KMS-11 (cell line): ENCODE measurements at regions not wholly inside any gene's neighbourhood (a gene's known extent, or its start where the extent isn't known, plus 50 kb on each side); places are given as distances from the start of the nearest gene placed in this dataset.

Experiments
- H2AFZ ChIP-seq: fragments of 200-600 bp; sonication (generic); 2 replicates; pipeline ENCODE4 v1.6.1; 2016; ENCODE audit warnings: antibody characterized with exemption, mixed run types, low read depth
- H3K27ac ChIP-seq: fragments of 200-600 bp; sonication (generic); 2 replicates; pipeline ENCODE4 v1.6.1; 2016; ENCODE audit warnings: mild to moderate bottlenecking, mixed run types
- H3K27me3 ChIP-seq: fragments of 200-600 bp; sonication (generic); 2 replicates; pipeline ENCODE4 v1.6.1; 2017; ENCODE audit warnings: mild to moderate bottlenecking, low read depth, mixed run types, moderate library complexity; ENCODE audit not compliant: insufficient read depth
- H3K36me3 ChIP-seq: fragments of 200-600 bp; sonication (generic); 2 replicates; pipeline ENCODE4 v1.6.1; 2017; ENCODE audit warnings: mild to moderate bottlenecking, mixed run types; ENCODE audit not compliant: insufficient read depth
- H3K4me1 ChIP-seq: fragments of 200-600 bp; sonication (generic); 2 replicates; pipeline ENCODE4 v1.6.1; 2016; ENCODE audit warnings: mild to moderate bottlenecking, low read depth, mixed run types; ENCODE audit not compliant: poor library complexity, severe bottlenecking
- H3K4me2 ChIP-seq: fragments of 200-600 bp; sonication (generic); 2 replicates; pipeline ENCODE4 v1.7.0; 2016; ENCODE audit warnings: mild to moderate bottlenecking, mixed run types
- H3K4me3 ChIP-seq: fragments of 200-600 bp; sonication (generic); IDR thresholded peaks from 2 replicates; pipeline ENCODE4 v1.6.1; 2017; ENCODE audit warnings: low read depth, low read length, mixed read lengths; ENCODE audit not compliant: insufficient read depth
- H3K79me2 ChIP-seq: fragments of 200-600 bp; sonication (generic); 2 replicates; pipeline ENCODE4 v1.6.1; 2016; ENCODE audit warnings: low read depth, mixed run types; ENCODE audit not compliant: insufficient read depth
- H3K9ac ChIP-seq: fragments of 200-600 bp; sonication (generic); 2 replicates; pipeline ENCODE4 v1.6.1; 2016; ENCODE audit warnings: mild to moderate bottlenecking, mixed run types
- H4K20me1 ChIP-seq: fragments of 200-600 bp; sonication (generic); 2 replicates; pipeline ENCODE4 v1.6.1; 2016; ENCODE audit warnings: mild to moderate bottlenecking, mixed run types; ENCODE audit not compliant: insufficient read depth
- TF ChIP-seq, protein P1 (sequence below): fragments of 200-600 bp; sonication (generic); conservative IDR thresholded peaks from 2 replicates; pipeline ENCODE4 v1.6.1; 2017; ENCODE audit warnings: low read depth, mild to moderate bottlenecking, antibody characterized with exemption, low read length, moderate library complexity, mixed read lengths

DNA sequence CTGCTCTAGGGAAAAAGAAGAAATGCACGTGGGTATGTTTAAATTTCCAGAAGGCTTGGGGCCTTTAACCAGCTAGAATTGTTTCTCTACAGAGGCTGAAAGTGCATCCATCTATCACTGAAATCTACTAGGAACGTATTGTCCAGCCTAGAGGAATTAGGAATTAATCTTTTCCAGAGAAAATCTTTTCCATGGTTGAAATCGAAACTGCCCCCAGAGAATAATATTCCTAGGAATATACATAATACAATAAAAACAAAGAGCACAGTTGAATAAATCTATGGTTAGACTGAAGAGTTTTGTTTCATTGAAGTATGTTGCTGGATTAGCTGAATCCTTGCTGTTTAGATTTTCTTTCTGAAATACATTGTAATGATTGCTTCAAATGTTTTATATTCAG, 378.5 kb downstream of the PLK2 start:
- Histone ChIP-seq H3K4me1 (no peaks in the 10 kb centered on the region), H3K9ac (no peak overlapping the region)

GRCh38 chr5:58080573-58080972, 379.3 kb downstream of the PLK2 start:
- no peak overlapping the region for H3K9ac ChIP-seq
- no peaks in the 10 kb centered on the region for H3K27me3 ChIP-seq
- H3K27ac ChIP-seq = no peak overlapping the region
- TF ChIP-seq, protein P1, sequence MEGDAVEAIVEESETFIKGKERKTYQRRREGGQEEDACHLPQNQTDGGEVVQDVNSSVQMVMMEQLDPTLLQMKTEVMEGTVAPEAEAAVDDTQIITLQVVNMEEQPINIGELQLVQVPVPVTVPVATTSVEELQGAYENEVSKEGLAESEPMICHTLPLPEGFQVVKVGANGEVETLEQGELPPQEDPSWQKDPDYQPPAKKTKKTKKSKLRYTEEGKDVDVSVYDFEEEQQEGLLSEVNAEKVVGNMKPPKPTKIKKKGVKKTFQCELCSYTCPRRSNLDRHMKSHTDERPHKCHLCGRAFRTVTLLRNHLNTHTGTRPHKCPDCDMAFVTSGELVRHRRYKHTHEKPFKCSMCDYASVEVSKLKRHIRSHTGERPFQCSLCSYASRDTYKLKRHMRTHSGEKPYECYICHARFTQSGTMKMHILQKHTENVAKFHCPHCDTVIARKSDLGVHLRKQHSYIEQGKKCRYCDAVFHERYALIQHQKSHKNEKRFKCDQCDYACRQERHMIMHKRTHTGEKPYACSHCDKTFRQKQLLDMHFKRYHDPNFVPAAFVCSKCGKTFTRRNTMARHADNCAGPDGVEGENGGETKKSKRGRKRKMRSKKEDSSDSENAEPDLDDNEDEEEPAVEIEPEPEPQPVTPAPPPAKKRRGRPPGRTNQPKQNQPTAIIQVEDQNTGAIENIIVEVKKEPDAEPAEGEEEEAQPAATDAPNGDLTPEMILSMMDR = no peak
- no peak overlapping the region for H2AFZ ChIP-seq
- H3K4me3 ChIP-seq = no peak overlapping the region
- no peaks in the 10 kb centered on the region for H4K20me1 ChIP-seq
- H3K79me2 ChIP-seq = no peaks in the 10 kb centered on the region
- H3K36me3 ChIP-seq = no peaks in the 10 kb centered on the region
- H3K4me1 ChIP-seq = no peaks in the 10 kb centered on the region
- no peak overlapping the region for H3K4me2 ChIP-seq

More for the DNA sequence above, 378.5 kb downstream of the PLK2 start:
- Histone ChIP-seq H3K79me2 (no peaks in the 10 kb centered on the region), H3K4me2 (no peak overlapping the region), H2AFZ (no peak overlapping the region), H4K20me1 (no peaks in the 10 kb centered on the region), H3K27ac (no peak overlapping the region), H3K4me3 (no peak overlapping the region), H3K27me3 (no peaks in the 10 kb centered on the region), H3K36me3 (no peaks in the 10 kb centered on the region)
- TF ChIP-seq, protein P1 = no peak

DNA sequence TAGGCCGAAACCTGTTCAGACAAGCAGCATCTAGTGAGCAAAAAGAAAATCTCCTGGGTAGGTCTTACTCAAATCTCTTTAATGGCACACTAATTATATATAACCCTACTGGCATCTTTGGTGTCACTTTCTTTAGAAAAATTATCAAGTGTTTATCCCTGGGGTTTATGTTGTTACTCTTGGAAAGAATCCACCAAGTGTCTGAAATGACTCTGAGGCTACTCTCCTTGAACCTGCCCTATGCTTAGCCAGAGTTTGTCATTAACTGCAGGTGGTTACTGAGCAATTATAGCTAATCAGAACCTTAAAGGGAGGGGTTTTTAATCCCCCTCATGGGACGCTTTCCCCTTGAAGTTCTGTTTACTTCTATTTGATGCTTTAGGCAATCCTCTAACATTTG, 381.9 kb downstream of the PLK2 start:
- Histone ChIP-seq H2AFZ (no peak overlapping the region), H3K4me1 (no peaks in the 10 kb centered on the region), H3K27ac (no peak overlapping the region), H3K9ac (no peak overlapping the region), H3K4me2 (no peak overlapping the region), H3K4me3 (no peak overlapping the region), H4K20me1 (no peaks in the 10 kb centered on the region), H3K79me2 (no peaks in the 10 kb centered on the region), H3K36me3 (no peaks in the 10 kb centered on the region), H3K27me3 (no peaks in the 10 kb centered on the region)
- TF ChIP-seq, protein P1 = no peak

DNA sequence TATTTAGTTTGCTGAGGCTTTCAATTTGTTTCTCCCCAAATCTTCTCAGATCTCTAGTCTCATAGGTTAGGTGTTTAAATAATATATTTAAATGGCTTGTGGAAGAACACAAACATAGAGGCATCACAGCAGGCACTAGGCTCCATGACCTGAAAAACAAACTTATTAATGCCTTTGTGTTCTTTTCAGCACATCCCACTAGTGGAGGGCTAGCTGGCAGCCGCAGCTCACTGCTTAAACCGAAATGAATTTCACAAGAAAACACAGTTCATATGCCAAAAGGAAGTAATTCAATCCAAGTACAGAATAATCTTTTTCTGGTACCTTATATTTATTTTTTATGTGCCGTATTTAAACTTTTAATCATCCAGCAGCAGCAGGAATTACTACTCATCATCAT, 382.5 kb downstream of the PLK2 start:
- Histone ChIP-seq H3K4me3 (no peak overlapping the region), H3K9ac (no peak overlapping the region), H3K4me1 (no peaks in the 10 kb centered on the region), H3K4me2 (no peak overlapping the region), H4K20me1 (no peaks in the 10 kb centered on the region), H3K27ac (no peak overlapping the region), H3K79me2 (no peaks in the 10 kb centered on the region), H2AFZ (no peak overlapping the region), H3K27me3 (no peaks in the 10 kb centered on the region), H3K36me3 (no peaks in the 10 kb centered on the region)
- TF ChIP-seq, protein P1 = no peak
